ENCODE measurements at regions not wholly inside any gene's neighbourhood (a gene's known extent, or its start where the extent isn't known, plus 50 kb on each side); places are given as distances from the start of the nearest gene placed in this dataset.

GRCh38 chr3:103977417-103977816 lies 1389.3 kb upstream of the ALCAM start:
- Histone ChIP-seq H4K5ac (ENCODE audit: insufficient read length, low read depth, low read length) (no peak overlapping the region), H4K8ac (ENCODE audit: extremely low read depth, insufficient read depth, low read length) (no peak overlapping the region), H3K4ac (replicated peaks; ENCODE audit: insufficient read length, low read depth, low read length) (no peak overlapping the region), H3K79me1 (ENCODE audit: low read depth, low read length) (no peaks in the 10 kb centered on the region), H3K56ac (replicated peaks; ENCODE audit: insufficient read length, low read depth, low read length) (no peak overlapping the region), H2BK12ac (ENCODE audit: low read depth, low read length) (no peak overlapping the region), H3K23ac (ENCODE audit: insufficient read length) (no peak overlapping the region), H3K79me2 (ENCODE audit: control insufficient read depth in 1 of 2, insufficient read depth in 2 of 2, low read length in 2 of 2) (no peaks in the 10 kb centered on the region), H2AK5ac (ENCODE audit: low read depth, low read length) (no peak overlapping the region), H3K27me3 (replicated peaks in 1 of 4; ENCODE audit: control insufficient read depth in 3 of 4, extremely low read depth in 1 of 4, insufficient read depth in 3 of 4, low read length in 3 of 4) (no peaks in the 10 kb centered on the region), H3K27ac (ENCODE audit: low read depth, low read length) (no peak overlapping the region), H2BK15ac (ENCODE audit: low read length) (no peak overlapping the region), H2BK120ac (replicated peaks; ENCODE audit: low read depth, low read length) (no peak overlapping the region), H2BK5ac (ENCODE audit: low read depth, low read length) (no peak overlapping the region), H3K4me1 (replicated peaks in 1 of 4; ENCODE audit: control insufficient read depth in 3 of 4, insufficient read depth in 4 of 4, low read length in 3 of 4) (no peaks in the 10 kb centered on the region), H2BK20ac (ENCODE audit: low read length) (no peak overlapping the region), H4K20me1 (replicated peaks in 1 of 2; ENCODE audit: control insufficient read depth in 1 of 2, insufficient read depth in 2 of 2, low read length in 2 of 2) (no peaks in the 10 kb centered on the region), H3K18ac (ENCODE audit: extremely low read depth, low read length) (no peak overlapping the region), H3K36me3 (ENCODE audit: control insufficient read depth in 2 of 4, insufficient read depth in 4 of 4, low read length in 3 of 4) (no peaks in the 10 kb centered on the region), H3K4me2 (ENCODE audit: insufficient read depth in 1 of 2, low read depth in 2 of 2, low read length in 2 of 2) (no peak overlapping the region), H3K9me3 (ENCODE audit: insufficient read depth in 2 of 2, low read depth in 1 of 2, low read length in 1 of 2) (no peaks in the 10 kb centered on the region), H3K14ac (ENCODE audit: insufficient read length) (no peak overlapping the region), H4K91ac (replicated peaks; ENCODE audit: insufficient read length, low read length) (no peak overlapping the region), H2AFZ (ENCODE audit: low read length) (no peak overlapping the region), H3K23me2 (ENCODE audit: low read depth, low read length) (no peaks in the 10 kb centered on the region), H3K4me3 (ENCODE audit: extremely low read depth in 1 of 4, insufficient read depth in 2 of 4, low read depth in 3 of 4, low read length in 4 of 4) (no peak overlapping the region), H3K9ac (replicated peaks in 1 of 4; ENCODE audit: extremely low read depth in 1 of 4, low read depth in 3 of 4, low read length in 3 of 4) (no peak overlapping the region)
- ChIA-PET POLR2A (ENCODE audit: partially characterized antibody) (no interaction called here), CTCF (ENCODE audit: partially characterized antibody) (interaction anchor here (0.8 to 1.3 kb wide), 2 partner anchors 14 to 125 kb away, joined by 3 to 5 read pairs; no protein-coding TSS in a partner anchor)
- 93% methylated on average over 2 of the region's 2 CpGs; no CpG with 5 or more reads in 1 of the 2 experiments for whole genome bisulfite sequencing, 2 experiments (ENCODE audit: extremely low coverage in 1 of 2, insufficient coverage in 1 of 2, insufficient read length in 1 of 2, insufficient replicate concordance in 2 of 2, low coverage in 1 of 2, low lambda C conversion rate in 2 of 2, missing lambda C conversion rate in 1 of 2)
- DNase-seq (ENCODE audit: low read depth in 1 of 2, low spot score in 2 of 2) (no peak), FAIRE-seq (no peak)
- TF ChIP-seq SIN3A (conservative IDR thresholded peaks at IDR 0.05 in 1 of 2, IDR thresholded peaks at IDR 0.05 in 1 of 2; ENCODE audit: low read depth in 1 of 2, low read length in 2 of 2) (no peak), JUND (IDR thresholded peaks at IDR 0.05; ENCODE audit: low read length) (no peak), GTF2F1 (IDR thresholded peaks at IDR 0.05; ENCODE audit: borderline replicate concordance, low read depth, low read length) (no peak), KDM5A (IDR thresholded peaks at IDR 0.05; ENCODE audit: low read length) (no peak)
